ENCODE measurements at regions not wholly inside any gene's neighbourhood (a gene's known extent, or its start where the extent isn't known, plus 50 kb on each side); places are given as distances from the start of the nearest gene placed in this dataset.

- FAIRE-seq (no peak), DNase-seq (ENCODE audit: insufficient read length, low spot score) (no peak)
Measured at GRCh38 chrX:39602195-39602594, 495.6 kb downstream of the BCOR start.

GRCh38 chrX:39603230-39603629, 494.5 kb downstream of the BCOR start:
- DNase-seq (ENCODE audit: insufficient read length, low spot score): no peak
- FAIRE-seq: no peak
- TF ChIP-seq POLR2A (IDR thresholded peaks at IDR 0.05; ENCODE audit: low read depth, low read length): no peak

More at GRCh38 chrX:39602195-39602594, 495.6 kb downstream of the BCOR start:
- TF ChIP-seq POLR2A (IDR thresholded peaks at IDR 0.05; ENCODE audit: low read depth, low read length): no peak

DNA sequence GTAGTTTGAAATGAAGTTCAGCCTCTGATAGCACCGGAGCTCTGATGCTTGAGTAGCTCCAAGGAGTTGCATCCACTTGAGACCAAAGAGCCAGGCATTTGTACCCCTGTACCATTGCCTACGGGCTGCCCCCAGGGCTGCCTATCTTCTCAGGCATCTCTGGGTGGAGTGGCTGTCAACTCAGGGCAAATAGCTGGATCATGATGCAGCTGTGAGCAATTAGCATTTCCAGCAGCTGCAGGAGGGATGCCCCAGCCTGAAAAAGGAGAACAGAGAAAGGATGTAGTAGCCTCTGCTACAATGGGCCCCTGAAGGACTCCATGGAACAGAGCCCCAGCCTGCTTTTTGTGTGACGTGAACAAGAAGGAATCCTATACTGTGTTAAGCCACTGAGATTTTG, 492.6 kb downstream of the BCOR start:
- no peak for TF ChIP-seq POLR2A (IDR thresholded peaks at IDR 0.05; ENCODE audit: low read depth, low read length)
- DNase-seq (ENCODE audit: insufficient read length, low spot score): no peak
- no peak for FAIRE-seq

DNA sequence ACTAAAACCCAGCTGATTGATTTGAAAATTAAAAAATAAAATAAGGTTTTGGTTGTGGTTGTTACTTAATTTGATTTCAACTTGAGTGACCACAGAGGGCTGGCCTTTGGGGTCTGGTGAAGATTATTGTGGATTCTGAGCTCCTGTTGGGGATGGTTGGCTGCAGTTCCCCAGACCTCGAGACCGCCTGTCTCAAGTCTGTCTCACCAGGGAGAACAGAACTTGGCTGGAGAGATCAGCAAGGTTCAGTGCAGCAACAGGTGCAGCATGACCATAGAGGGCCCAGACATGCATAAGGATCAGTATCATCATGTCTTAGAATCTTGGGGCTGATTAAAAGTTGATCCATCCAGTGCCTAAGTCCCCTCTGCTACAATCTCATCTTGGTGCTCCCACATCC, 491.9 kb downstream of the BCOR start:
- no peak for DNase-seq (ENCODE audit: insufficient read length, low spot score)
- no peak for FAIRE-seq
- TF ChIP-seq POLR2A (IDR thresholded peaks at IDR 0.05; ENCODE audit: low read depth, low read length): no peak

GRCh38 chrX:39609941-39610340, 487.8 kb downstream of the BCOR start:
- FAIRE-seq (no peak), DNase-seq (ENCODE audit: insufficient read length, low spot score) (no peak)
- TF ChIP-seq POLR2A (IDR thresholded peaks at IDR 0.05; ENCODE audit: low read depth, low read length): no peak

DNA sequence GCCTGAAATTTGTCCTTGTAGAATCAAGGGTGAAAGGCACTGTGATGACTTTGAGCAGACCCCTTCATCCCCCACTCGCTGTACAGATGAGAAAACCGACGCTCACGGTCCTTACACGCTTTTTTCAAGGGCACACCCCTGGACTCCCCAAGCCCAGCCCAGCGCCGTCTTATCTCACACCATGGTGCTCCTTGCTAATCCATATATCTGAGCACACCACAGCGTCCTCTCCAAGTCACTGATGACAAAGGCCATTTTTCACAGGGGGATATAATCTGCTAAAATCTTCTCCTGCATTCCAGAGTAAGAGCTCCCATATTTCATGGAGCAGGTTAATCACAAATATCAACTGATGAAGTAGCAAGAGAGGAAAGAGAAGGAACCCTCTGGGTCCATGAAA, 486.3 kb downstream of the BCOR start:
- no peak for FAIRE-seq
- DNase-seq (ENCODE audit: insufficient read length, low spot score): no peak
- no peak for TF ChIP-seq POLR2A (IDR thresholded peaks at IDR 0.05; ENCODE audit: low read depth, low read length)

DNA sequence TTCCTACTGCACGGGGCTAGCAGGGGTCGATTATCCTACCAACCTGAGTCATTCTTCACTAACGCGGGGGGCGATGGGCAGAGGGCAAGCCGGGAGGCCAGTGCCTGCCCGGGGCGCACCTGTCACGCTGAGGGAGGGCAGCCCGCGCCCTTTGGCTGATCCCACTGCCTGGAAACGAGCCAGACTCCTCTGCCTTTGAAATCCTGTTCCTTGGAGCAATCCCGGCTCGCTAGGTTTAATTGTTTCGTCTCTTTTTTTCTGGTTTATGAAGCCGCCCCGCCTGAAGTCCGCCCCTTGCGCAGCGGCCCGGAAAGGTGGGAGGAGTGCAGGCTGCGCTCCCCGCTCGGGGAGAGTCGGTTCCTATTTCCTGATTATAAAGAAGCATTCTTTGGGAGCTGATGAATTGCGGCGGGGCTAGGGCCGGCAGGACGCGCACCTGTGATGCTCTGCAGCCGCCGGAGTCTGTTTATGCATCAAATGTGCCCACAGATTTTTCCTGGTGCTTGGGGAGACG, 484.2 kb downstream of the BCOR start:
- DNase-seq (ENCODE audit: insufficient read length, low spot score): no peak
- TF ChIP-seq POLR2A (IDR thresholded peaks at IDR 0.05; ENCODE audit: low read depth, low read length): no peak
- no peak for FAIRE-seq

GRCh38 chrX:39613997-39614679, 483.6 kb downstream of the BCOR start:
- DNase-seq (ENCODE audit: insufficient read length, low spot score) (no peak), FAIRE-seq (no peak)
- no peak for TF ChIP-seq POLR2A (IDR thresholded peaks at IDR 0.05; ENCODE audit: low read depth, low read length)

GRCh38 chrX:39614680-39614998, 483.1 kb downstream of the BCOR start:
- FAIRE-seq: no peak
- TF ChIP-seq POLR2A (IDR thresholded peaks at IDR 0.05; ENCODE audit: low read depth, low read length): no peak

DNA sequence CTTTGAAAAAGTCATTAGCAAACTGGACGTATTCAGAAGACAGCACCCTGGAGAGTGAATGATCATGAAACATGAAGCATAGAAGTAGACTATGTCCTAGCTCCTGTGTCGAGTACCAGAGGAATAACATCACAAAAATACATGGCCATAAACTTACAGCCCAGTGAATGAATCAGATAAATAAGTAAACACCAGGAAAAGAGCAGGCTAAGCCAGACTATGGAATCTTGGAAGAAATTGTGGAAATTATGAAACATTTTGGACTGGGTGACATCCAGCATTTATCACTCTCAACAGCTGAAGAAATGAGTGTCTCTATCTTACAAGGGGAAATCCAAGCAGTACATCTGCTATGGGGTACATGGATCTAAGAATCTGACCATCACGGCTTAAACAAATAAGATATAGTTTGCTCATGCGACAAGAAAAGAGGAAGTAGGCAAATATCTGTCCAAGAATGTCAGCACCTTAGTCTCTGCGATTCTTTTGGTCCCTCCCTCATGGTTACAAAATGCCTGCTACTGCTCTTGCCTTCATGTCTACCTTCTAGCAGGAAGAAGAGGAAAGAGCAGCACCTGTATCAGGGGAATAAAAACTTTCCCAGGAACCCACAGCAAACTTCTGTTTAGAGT, 481.5 kb downstream of the BCOR start:
- no peak for DNase-seq (ENCODE audit: insufficient read length, low spot score)
- no peak for FAIRE-seq
- TF ChIP-seq POLR2A (IDR thresholded peaks at IDR 0.05; ENCODE audit: low read depth, low read length): no peak

More at GRCh38 chrX:39614680-39614998, 483.1 kb downstream of the BCOR start:
- DNase-seq (ENCODE audit: insufficient read length, low spot score): no peak

- DNase-seq (ENCODE audit: insufficient read length, low spot score) (no peak), FAIRE-seq (no peak)
- TF ChIP-seq POLR2A (IDR thresholded peaks at IDR 0.05; ENCODE audit: low read depth, low read length): no peak
Measured at GRCh38 chrX:39616731-39617130, 481.0 kb downstream of the BCOR start.

DNA sequence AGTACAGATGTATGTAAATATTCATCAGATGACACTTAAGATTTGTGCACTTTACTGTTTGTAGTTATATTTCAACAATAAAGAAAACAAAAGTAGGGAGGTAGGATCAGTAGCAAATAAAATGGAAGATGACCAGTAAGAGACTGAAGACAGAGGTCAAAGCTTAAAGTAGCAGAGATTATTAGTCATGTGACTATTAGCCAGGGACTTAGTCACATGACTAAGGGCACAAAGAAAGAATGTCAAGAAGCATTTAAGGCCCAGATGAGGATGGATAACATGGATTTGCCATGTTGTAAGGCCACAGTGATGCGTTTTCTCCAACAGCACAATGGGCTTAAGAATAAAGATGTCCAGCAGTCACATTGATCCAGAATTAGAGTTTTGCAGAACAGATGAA, 479.6 kb downstream of the BCOR start:
- no peak for TF ChIP-seq POLR2A (IDR thresholded peaks at IDR 0.05; ENCODE audit: low read depth, low read length)
- DNase-seq (ENCODE audit: insufficient read length, low spot score): no peak
- no peak for FAIRE-seq

DNA sequence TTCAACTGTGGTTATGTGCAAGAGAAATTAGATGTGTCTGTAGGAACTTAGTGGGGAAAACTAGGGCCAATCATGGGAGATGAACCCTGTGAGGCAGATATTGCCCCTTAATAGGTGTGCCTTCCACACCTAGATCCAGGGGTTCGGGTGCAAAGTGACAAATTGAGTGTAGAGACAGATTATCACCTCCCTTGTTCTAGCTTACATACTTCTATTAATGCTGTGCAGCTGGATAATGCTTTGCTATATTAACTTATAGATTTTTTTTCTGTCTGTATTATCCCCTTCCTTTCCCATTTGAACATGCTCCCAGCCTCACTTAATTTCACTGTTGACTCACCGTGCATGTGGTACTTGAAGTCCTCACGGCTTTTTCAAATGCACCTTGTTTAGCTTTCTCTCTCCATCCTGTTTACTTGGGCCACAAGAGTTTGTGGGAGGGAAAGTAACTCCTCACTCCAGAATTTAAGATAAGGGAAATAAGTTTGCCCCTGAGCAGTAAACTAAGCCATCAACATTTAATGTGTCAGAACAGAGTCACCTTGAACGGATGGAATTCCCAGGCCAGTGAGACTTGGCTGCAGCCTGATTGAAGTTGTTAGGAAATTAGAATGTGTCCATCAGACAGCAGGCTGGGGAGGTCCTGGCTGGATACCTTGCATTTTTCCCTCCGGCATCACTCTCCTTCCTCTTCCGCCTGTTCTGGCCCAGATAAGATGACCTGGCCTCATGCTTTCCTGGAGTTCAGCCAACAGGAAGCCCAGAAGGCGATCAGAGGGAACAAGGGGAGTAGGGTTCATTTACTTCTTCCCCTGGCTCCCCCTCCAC, 478.4 kb downstream of the BCOR start:
- FAIRE-seq: no peak
- no peak for DNase-seq (ENCODE audit: insufficient read length, low spot score)
- no peak for TF ChIP-seq POLR2A (IDR thresholded peaks at IDR 0.05; ENCODE audit: low read depth, low read length)

- DNase-seq (ENCODE audit: insufficient read length, low spot score) (no peak), FAIRE-seq (no peak)
- no peak for TF ChIP-seq POLR2A (IDR thresholded peaks at IDR 0.05; ENCODE audit: low read depth, low read length)
Measured at GRCh38 chrX:39624166-39624565, 473.6 kb downstream of the BCOR start.
